Natural killer cell (primary cell): ENCODE measurements at regions not wholly inside any gene's neighbourhood (a gene's known extent, or its start where the extent isn't known, plus 50 kb on each side); places are given as distances from the start of the nearest gene placed in this dataset.

ENCODE experiments used
- ATAC-seq, 3 donors: fragments of 150-1000 bp in 2 of 3; fragments of 200-7000 bp in 1 of 3; cut with Tn5 transposase; 1 replicate in 1 of 3; 2 replicates in 2 of 3; pipeline ENCODE4 v1.10.0; 2021; ENCODE audit warnings: mild to moderate bottlenecking in 2 of 3, moderate library complexity in 2 of 3
- DNase-seq, 2 donors: peaks; one replicate each; pipeline versions ENCODE4 v3.0.0 to v3.0.0-alpha.2; 2013 to 2021; ENCODE audit warnings: mixed read lengths in 1 of 2
- H3K27ac ChIP-seq: one replicate; pipeline ENCODE4 v1.5.1; 2013; ENCODE audit warnings: mild to moderate bottlenecking, low read length
- H3K27me3 ChIP-seq: one replicate; pipeline ENCODE4 v1.6.1; 2013; ENCODE audit warnings: low read length; ENCODE audit not compliant: control insufficient read depth, insufficient read depth
- H3K36me3 ChIP-seq: one replicate; pipeline ENCODE4 v1.6.1; 2013; ENCODE audit warnings: low read length; ENCODE audit not compliant: control insufficient read depth, insufficient read depth
- H3K4me1 ChIP-seq: one replicate; pipeline ENCODE4 v1.6.1; 2013; ENCODE audit warnings: low read length; ENCODE audit not compliant: control insufficient read depth, insufficient read depth
- H3K4me3 ChIP-seq: one replicate; pipeline ENCODE4 v1.5.1; 2013; ENCODE audit warnings: low read length
- H3K9me3 ChIP-seq: one replicate; pipeline ENCODE4 v1.6.1; 2013; ENCODE audit warnings: low read length; ENCODE audit not compliant: control insufficient read depth, insufficient read depth
- H3K27ac Mint-ChIP-seq, 2 donors: one replicate each; pipeline ENCODE4 v1.8.0; 2022; ENCODE audit warnings: mild to moderate bottlenecking in 2 of 2, mixed read lengths in 2 of 2, moderate library complexity in 1 of 2
- H3K27me3 Mint-ChIP-seq, 2 donors: one replicate each; pipeline ENCODE4 v1.8.0; 2022; ENCODE audit warnings: low read depth in 2 of 2, mixed read lengths in 2 of 2
- H3K36me3 Mint-ChIP-seq: one replicate; pipeline ENCODE4 v1.8.0; 2022; ENCODE audit warnings: mixed read lengths
- H3K4me1 Mint-ChIP-seq, 2 donors: one replicate each; pipeline ENCODE4 v1.8.0; 2022; ENCODE audit warnings: mixed read lengths in 2 of 2
- H3K4me3 Mint-ChIP-seq: one replicate; pipeline ENCODE4 v1.8.0; 2022; ENCODE audit warnings: mild to moderate bottlenecking, moderate library complexity, mixed read lengths
- H3K9me3 Mint-ChIP-seq, 2 donors: one replicate each; pipeline ENCODE4 v1.8.0; 2022; ENCODE audit warnings: mixed read lengths in 2 of 2
- CTCF ChIP-seq: fragments of 200-600 bp; IDR thresholded peaks from one replicate; pipeline ENCODE4 v1.8.0; 2022; ENCODE audit warnings: antibody characterized with exemption
- WGBS: methylation state at CpG from one replicate; pipeline ENCODE4 v1.1.7; 2013; ENCODE audit warnings: missing lambda C conversion rate; ENCODE audit not compliant: insufficient coverage; 5-methylcytosine and 5-hydroxymethylcytosine counted together
- intact Hi-C: fragments of 100-400 bp; cut with micrococcal nuclease; formaldehyde crosslinking; loops from one replicate; pipeline ENCODE4 v1.14.2; 2022

- Mint-ChIP-seq H3K9me3 (no peaks in the 10 kb centered on the region), H3K4me1 (no peaks in the 10 kb centered on the region), H3K27ac (no peak overlapping the region), H3K4me3 (no peak overlapping the region), H3K27me3 (no peaks in the 10 kb centered on the region), H3K36me3 (no peaks in the 10 kb centered on the region)
- ATAC-seq = no peak
- 84% methylated on average over 15 of the region's 15 CpGs for WGBS
- no peak for TF ChIP-seq CTCF
- no peak for DNase-seq
- Histone ChIP-seq H3K27me3 (no peaks in the 10 kb centered on the region), H3K36me3 (no peaks in the 10 kb centered on the region), H3K9me3 (no peaks in the 10 kb centered on the region), H3K4me1 (no peaks in the 10 kb centered on the region), H3K4me3 (no peak overlapping the region), H3K27ac (no peak overlapping the region)
- intact Hi-C loops = no loop called here
Measured at GRCh38 chr10:47244560-47245500, 55.2 kb upstream of the GDF10 start.

- Histone ChIP-seq H3K27me3 (no peaks in the 10 kb centered on the region), H3K27ac (no peak overlapping the region), H3K36me3 (no peaks in the 10 kb centered on the region), H3K9me3 (no peaks in the 10 kb centered on the region), H3K4me3 (no peak overlapping the region), H3K4me1 (no peaks in the 10 kb centered on the region)
- Mint-ChIP-seq H3K27me3 (no peaks in the 10 kb centered on the region), H3K27ac (no peak overlapping the region), H3K9me3 (no peaks in the 10 kb centered on the region), H3K4me3 (no peak overlapping the region), H3K36me3 (no peaks in the 10 kb centered on the region), H3K4me1 (no peaks in the 10 kb centered on the region)
- TF ChIP-seq CTCF = no peak
- no peak for ATAC-seq
- 90% methylated on average over 5 of the region's 6 CpGs for WGBS
- no peak for DNase-seq
- intact Hi-C loops = no loop called here
Measured at GRCh38 chr10:47245731-47246350, 54.2 kb upstream of the GDF10 start.

GRCh38 chr10:47246406-47247147 is 53.4 kb upstream of the GDF10 start:
- 86% methylated on average over 6 of the region's 6 CpGs for WGBS
- Histone ChIP-seq H3K4me1 (no peaks in the 10 kb centered on the region), H3K4me3 (no peak overlapping the region), H3K27me3 (no peaks in the 10 kb centered on the region), H3K27ac (no peak overlapping the region), H3K9me3 (no peaks in the 10 kb centered on the region), H3K36me3 (no peaks in the 10 kb centered on the region)
- Mint-ChIP-seq H3K9me3 (no peaks in the 10 kb centered on the region), H3K4me1 (no peaks in the 10 kb centered on the region), H3K4me3 (no peak overlapping the region), H3K27ac (no peak overlapping the region), H3K27me3 (no peaks in the 10 kb centered on the region), H3K36me3 (no peaks in the 10 kb centered on the region)
- ATAC-seq = no peak
- intact Hi-C loops = no loop called here
- TF ChIP-seq CTCF = no peak
- DNase-seq = no peak
